ENCODE measurements at regions not wholly inside any gene's neighbourhood (a gene's known extent, or its start where the extent isn't known, plus 50 kb on each side); places are given as distances from the start of the nearest gene placed in this dataset.

DNA sequence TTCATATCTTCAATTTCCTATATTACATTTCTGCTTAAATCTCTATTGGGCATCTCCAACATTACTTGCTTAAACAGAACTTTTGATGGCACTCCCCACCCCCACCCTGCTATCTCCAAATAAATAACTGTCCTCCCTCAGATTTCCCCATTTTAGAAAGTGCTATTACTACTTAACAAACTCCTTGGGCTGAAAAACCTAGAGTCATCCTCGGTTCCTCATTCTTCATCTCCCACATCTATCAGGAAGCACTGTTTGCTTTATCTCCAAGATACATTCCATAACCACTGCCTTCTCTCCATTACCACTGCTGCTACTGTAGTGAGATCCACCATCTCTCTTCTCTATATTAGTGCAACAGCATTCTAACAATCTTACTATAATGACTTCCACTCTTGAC, 150.4 kb upstream of the CYRIA start:
- TF ChIP-seq, protein P1, sequence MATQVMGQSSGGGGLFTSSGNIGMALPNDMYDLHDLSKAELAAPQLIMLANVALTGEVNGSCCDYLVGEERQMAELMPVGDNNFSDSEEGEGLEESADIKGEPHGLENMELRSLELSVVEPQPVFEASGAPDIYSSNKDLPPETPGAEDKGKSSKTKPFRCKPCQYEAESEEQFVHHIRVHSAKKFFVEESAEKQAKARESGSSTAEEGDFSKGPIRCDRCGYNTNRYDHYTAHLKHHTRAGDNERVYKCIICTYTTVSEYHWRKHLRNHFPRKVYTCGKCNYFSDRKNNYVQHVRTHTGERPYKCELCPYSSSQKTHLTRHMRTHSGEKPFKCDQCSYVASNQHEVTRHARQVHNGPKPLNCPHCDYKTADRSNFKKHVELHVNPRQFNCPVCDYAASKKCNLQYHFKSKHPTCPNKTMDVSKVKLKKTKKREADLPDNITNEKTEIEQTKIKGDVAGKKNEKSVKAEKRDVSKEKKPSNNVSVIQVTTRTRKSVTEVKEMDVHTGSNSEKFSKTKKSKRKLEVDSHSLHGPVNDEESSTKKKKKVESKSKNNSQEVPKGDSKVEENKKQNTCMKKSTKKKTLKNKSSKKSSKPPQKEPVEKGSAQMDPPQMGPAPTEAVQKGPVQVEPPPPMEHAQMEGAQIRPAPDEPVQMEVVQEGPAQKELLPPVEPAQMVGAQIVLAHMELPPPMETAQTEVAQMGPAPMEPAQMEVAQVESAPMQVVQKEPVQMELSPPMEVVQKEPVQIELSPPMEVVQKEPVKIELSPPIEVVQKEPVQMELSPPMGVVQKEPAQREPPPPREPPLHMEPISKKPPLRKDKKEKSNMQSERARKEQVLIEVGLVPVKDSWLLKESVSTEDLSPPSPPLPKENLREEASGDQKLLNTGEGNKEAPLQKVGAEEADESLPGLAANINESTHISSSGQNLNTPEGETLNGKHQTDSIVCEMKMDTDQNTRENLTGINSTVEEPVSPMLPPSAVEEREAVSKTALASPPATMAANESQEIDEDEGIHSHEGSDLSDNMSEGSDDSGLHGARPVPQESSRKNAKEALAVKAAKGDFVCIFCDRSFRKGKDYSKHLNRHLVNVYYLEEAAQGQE (IDR thresholded peaks at IDR 0.05; ENCODE audit: insufficient read depth in 1 of 2, low read depth in 2 of 2, low read length in 1 of 2): no peak
- TF ChIP-seq CTCF (IDR thresholded peaks at IDR 0.05) (no peak), POLR2AphosphoS5 (IDR thresholded peaks at IDR 0.05; ENCODE audit: low read depth, low read length) (no peak)

Data from Panc1 (cell line).